Type B pancreatic cell (in vitro differentiated cells): ENCODE measurements at regions not wholly inside any gene's neighbourhood (a gene's known extent, or its start where the extent isn't known, plus 50 kb on each side); places are given as distances from the start of the nearest gene placed in this dataset.

Experiments
- DNase-seq: peaks from one replicate; pipeline ENCODE4 v3.0.0; 2021; ENCODE audit warnings: mixed read lengths; ENCODE audit not compliant: unreplicated experiment; ENCODE audit errors: extremely low spot score
- H3K27ac Mint-ChIP-seq: 2 replicates; pipeline ENCODE4 v1.8.0; 2021; ENCODE audit warnings: mild to moderate bottlenecking, mixed read lengths
- H3K27me3 Mint-ChIP-seq: 2 replicates; pipeline ENCODE4 v1.8.0; 2021; ENCODE audit warnings: mixed read lengths
- H3K36me3 Mint-ChIP-seq: 2 replicates; pipeline ENCODE4 v1.8.0; 2021; ENCODE audit warnings: mixed read lengths
- H3K4me1 Mint-ChIP-seq: one replicate; pipeline ENCODE4 v1.8.0; 2021; ENCODE audit warnings: mixed read lengths; ENCODE audit not compliant: unreplicated experiment
- H3K4me3 Mint-ChIP-seq: 2 replicates; pipeline ENCODE4 v1.8.0; 2021; ENCODE audit warnings: mild to moderate bottlenecking, mixed read lengths
- H3K9me3 Mint-ChIP-seq: 2 replicates; pipeline ENCODE4 v1.8.0; 2021; ENCODE audit warnings: mixed read lengths
- TF ChIP-seq, protein P1 (sequence below): fragments of 200-600 bp; sonication (generic); conservative IDR thresholded peaks from 2 replicates; pipeline ENCODE4 v1.5.0; 2021; ENCODE audit warnings: antibody characterized with exemption, mild to moderate bottlenecking

GRCh38 chr11:92510591-92510990 lies 286.0 kb downstream of the FAT3 start:
- DNase-seq: no peak
- H3K4me3 Mint-ChIP-seq: no peak overlapping the region
- H3K4me1 Mint-ChIP-seq: peaks cover 12% of the 10 kb centered on the region
- no peaks in the 10 kb centered on the region for H3K27me3 Mint-ChIP-seq
- TF ChIP-seq, protein P1, sequence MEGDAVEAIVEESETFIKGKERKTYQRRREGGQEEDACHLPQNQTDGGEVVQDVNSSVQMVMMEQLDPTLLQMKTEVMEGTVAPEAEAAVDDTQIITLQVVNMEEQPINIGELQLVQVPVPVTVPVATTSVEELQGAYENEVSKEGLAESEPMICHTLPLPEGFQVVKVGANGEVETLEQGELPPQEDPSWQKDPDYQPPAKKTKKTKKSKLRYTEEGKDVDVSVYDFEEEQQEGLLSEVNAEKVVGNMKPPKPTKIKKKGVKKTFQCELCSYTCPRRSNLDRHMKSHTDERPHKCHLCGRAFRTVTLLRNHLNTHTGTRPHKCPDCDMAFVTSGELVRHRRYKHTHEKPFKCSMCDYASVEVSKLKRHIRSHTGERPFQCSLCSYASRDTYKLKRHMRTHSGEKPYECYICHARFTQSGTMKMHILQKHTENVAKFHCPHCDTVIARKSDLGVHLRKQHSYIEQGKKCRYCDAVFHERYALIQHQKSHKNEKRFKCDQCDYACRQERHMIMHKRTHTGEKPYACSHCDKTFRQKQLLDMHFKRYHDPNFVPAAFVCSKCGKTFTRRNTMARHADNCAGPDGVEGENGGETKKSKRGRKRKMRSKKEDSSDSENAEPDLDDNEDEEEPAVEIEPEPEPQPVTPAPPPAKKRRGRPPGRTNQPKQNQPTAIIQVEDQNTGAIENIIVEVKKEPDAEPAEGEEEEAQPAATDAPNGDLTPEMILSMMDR: no peak
- no peak overlapping the region for H3K27ac Mint-ChIP-seq
- H3K9me3 Mint-ChIP-seq: no peaks in the 10 kb centered on the region
- H3K36me3 Mint-ChIP-seq: no peaks in the 10 kb centered on the region

- no peak overlapping the region for H3K4me3 Mint-ChIP-seq
- no peak overlapping the region for H3K27ac Mint-ChIP-seq
- TF ChIP-seq, protein P1: no peak
- H3K9me3 Mint-ChIP-seq: no peaks in the 10 kb centered on the region
- no peak for DNase-seq
- no peaks in the 10 kb centered on the region for H3K27me3 Mint-ChIP-seq
- H3K4me1 Mint-ChIP-seq: peaks cover 4% of the 10 kb centered on the region
- peaks cover 1% of the 10 kb centered on the region for H3K36me3 Mint-ChIP-seq
These were observed 287.0 kb downstream of the FAT3 start for GRCh38 chr11:92511522-92512203.

GRCh38 chr11:92512204-92512569 lies 287.6 kb downstream of the FAT3 start:
- no peak overlapping the region for H3K4me3 Mint-ChIP-seq
- H3K4me1 Mint-ChIP-seq: peaks cover 4% of the 10 kb centered on the region
- TF ChIP-seq, protein P1: no peak
- peaks cover 3% of the 10 kb centered on the region for H3K36me3 Mint-ChIP-seq
- H3K9me3 Mint-ChIP-seq: no peaks in the 10 kb centered on the region
- H3K27me3 Mint-ChIP-seq: no peaks in the 10 kb centered on the region
- no peak for DNase-seq
- no peak overlapping the region for H3K27ac Mint-ChIP-seq

DNA sequence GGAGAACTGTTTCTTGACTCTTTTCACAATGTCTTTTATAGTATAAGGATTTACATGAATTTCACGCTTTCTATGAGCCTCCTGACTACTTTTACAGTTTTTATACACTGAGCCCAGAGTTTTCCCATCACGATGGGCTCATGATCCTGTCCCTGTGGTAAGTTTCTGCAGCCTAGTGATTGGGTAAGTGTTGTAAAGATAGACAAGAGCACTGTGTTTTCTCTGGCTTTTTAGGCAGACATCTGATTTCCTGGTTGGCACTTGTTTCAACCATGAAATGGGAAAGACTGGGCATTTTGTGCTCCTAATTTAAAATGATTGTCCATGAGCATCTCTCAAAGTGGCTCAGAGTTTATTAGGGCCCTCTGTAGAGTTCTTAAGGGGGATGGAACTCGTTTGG lies 299.0 kb downstream of the FAT3 start:
- TF ChIP-seq, protein P1: no peak
- Mint-ChIP-seq H3K9me3 (peaks cover 3% of the 10 kb centered on the region), H3K36me3 (peaks cover 11% of the 10 kb centered on the region), H3K4me3 (no peak overlapping the region), H3K4me1 (no peaks in the 10 kb centered on the region), H3K27me3 (no peaks in the 10 kb centered on the region), H3K27ac (no peak overlapping the region)
- DNase-seq: no peak

DNA sequence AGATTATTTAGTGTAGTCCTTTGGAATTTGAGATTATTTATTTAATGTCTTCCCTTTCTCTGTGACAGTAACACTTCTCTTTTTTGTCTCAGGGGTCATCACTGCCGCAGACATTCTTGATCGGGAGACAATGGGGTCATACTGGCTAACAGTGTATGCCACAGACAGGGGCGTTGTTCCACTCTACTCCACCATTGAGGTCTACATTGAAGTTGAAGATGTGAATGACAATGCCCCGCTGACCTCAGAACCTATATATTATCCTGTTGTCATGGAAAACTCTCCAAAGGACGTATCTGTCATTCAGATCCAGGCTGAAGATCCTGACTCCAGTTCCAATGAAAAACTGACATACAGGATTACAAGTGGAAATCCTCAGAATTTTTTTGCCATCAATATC lies 299.9 kb downstream of the FAT3 start:
- Mint-ChIP-seq H3K27me3 (no peaks in the 10 kb centered on the region), H3K27ac (no peak overlapping the region), H3K9me3 (peaks cover 3% of the 10 kb centered on the region), H3K36me3 (peaks cover 16% of the 10 kb centered on the region), H3K4me3 (no peak overlapping the region), H3K4me1 (peaks cover under 1% of the 10 kb centered on the region)
- TF ChIP-seq, protein P1: no peak
- DNase-seq: no peak
